Lower leg skin (tissue), 3 donors: ENCODE measurements at regions not wholly inside any gene's neighbourhood (a gene's known extent, or its start where the extent isn't known, plus 50 kb on each side); places are given as distances from the start of the nearest gene placed in this dataset.

Source experiments
- POLR2A ChIP-seq, 2 donors: fragments of 450-650 bp; IDR thresholded peaks; one replicate each; pipeline ENCODE4 v1.6.1; 2016 to 2017; ENCODE audit warnings: antibody characterized with exemption in 2 of 2, mild to moderate bottlenecking in 1 of 2, moderate library complexity in 1 of 2
- TF ChIP-seq, protein P1 (sequence below), 3 donors: fragments of 450-650 bp; IDR thresholded peaks; one replicate each; pipeline ENCODE4 v1.5.1; 2016; ENCODE audit warnings: antibody characterized with exemption in 3 of 3, mild to moderate bottlenecking in 3 of 3, moderate library complexity in 2 of 3

DNA sequence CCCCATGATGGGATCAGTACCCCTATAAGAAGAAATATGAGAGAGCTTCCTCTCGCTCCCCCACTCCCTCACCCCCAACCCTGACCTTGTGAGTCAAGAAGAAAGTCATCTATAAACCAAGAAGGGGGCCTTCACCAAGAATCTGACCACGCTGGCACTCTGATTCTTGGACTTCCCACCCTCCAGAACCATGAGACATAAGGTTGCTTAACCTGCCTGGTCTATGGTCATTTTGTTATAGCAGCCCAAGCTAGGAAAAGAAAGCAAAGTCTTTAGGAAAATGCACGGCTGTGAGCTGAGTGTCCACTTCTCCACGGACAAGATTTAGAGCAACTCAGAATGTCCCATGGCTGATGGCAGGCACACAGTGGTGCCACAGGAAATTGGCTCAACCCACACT, 333.5 kb downstream of the SOX9 start:
- TF ChIP-seq, protein P1, sequence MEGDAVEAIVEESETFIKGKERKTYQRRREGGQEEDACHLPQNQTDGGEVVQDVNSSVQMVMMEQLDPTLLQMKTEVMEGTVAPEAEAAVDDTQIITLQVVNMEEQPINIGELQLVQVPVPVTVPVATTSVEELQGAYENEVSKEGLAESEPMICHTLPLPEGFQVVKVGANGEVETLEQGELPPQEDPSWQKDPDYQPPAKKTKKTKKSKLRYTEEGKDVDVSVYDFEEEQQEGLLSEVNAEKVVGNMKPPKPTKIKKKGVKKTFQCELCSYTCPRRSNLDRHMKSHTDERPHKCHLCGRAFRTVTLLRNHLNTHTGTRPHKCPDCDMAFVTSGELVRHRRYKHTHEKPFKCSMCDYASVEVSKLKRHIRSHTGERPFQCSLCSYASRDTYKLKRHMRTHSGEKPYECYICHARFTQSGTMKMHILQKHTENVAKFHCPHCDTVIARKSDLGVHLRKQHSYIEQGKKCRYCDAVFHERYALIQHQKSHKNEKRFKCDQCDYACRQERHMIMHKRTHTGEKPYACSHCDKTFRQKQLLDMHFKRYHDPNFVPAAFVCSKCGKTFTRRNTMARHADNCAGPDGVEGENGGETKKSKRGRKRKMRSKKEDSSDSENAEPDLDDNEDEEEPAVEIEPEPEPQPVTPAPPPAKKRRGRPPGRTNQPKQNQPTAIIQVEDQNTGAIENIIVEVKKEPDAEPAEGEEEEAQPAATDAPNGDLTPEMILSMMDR (IDR thresholded peaks at IDR 0.05), result no peak
- no peak for TF ChIP-seq POLR2A (IDR thresholded peaks at IDR 0.05)
